ENCODE measurements at regions not wholly inside any gene's neighbourhood (a gene's known extent, or its start where the extent isn't known, plus 50 kb on each side); places are given as distances from the start of the nearest gene placed in this dataset.
A peak's percentile ranks its signal among the peaks of the same experiment; 100 is the strongest.

DNA sequence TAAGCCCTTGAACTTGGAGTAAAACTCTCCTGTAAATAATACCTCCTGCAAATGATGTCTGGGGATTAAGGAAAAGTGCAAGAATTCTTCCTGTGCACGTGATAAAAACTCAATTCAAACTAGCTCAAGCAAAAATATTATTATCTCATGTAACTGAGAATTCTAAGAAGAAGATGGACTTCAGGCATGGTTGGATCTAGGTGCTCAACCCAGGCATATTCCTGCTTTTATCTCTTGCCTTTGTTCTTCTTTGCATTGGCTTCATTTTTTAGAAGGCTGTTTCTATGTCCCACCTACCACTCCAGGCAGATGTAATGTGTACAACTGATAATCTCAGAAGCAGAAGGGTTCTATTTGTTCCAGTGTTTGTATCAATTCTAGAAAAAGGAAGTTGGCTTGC, 95.8 kb downstream of the DACT2 start:
- no peaks in the 10 kb centered on the region for H3K79me2 ChIP-seq (ENCODE audit: insufficient read depth, low read depth)
- no peak overlapping the region for H3K27ac ChIP-seq
- no peak overlapping the region for H3K9ac ChIP-seq
- H3K27me3 ChIP-seq (ENCODE audit: insufficient read depth, low read depth), result no peaks in the 10 kb centered on the region
- no peak overlapping the region for H3K4me3 ChIP-seq (IDR thresholded peaks at IDR 0.05; ENCODE audit: insufficient read depth, low read depth, low read length)
- no peak overlapping the region for H3K4me2 ChIP-seq
- H4K20me1 ChIP-seq (ENCODE audit: insufficient read depth), result no peaks in the 10 kb centered on the region
- no peak overlapping the region for H2AFZ ChIP-seq (ENCODE audit: low read depth)
- peaks cover 50% of the 10 kb centered on the region for H3K4me1 ChIP-seq (ENCODE audit: low read depth, poor library complexity, severe bottlenecking)
- no peaks in the 10 kb centered on the region for H3K36me3 ChIP-seq (ENCODE audit: insufficient read depth)
- TF ChIP-seq, protein P1, sequence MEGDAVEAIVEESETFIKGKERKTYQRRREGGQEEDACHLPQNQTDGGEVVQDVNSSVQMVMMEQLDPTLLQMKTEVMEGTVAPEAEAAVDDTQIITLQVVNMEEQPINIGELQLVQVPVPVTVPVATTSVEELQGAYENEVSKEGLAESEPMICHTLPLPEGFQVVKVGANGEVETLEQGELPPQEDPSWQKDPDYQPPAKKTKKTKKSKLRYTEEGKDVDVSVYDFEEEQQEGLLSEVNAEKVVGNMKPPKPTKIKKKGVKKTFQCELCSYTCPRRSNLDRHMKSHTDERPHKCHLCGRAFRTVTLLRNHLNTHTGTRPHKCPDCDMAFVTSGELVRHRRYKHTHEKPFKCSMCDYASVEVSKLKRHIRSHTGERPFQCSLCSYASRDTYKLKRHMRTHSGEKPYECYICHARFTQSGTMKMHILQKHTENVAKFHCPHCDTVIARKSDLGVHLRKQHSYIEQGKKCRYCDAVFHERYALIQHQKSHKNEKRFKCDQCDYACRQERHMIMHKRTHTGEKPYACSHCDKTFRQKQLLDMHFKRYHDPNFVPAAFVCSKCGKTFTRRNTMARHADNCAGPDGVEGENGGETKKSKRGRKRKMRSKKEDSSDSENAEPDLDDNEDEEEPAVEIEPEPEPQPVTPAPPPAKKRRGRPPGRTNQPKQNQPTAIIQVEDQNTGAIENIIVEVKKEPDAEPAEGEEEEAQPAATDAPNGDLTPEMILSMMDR (conservative IDR thresholded peaks at IDR 0.05; ENCODE audit: low read depth, low read length), result no peak

DNA sequence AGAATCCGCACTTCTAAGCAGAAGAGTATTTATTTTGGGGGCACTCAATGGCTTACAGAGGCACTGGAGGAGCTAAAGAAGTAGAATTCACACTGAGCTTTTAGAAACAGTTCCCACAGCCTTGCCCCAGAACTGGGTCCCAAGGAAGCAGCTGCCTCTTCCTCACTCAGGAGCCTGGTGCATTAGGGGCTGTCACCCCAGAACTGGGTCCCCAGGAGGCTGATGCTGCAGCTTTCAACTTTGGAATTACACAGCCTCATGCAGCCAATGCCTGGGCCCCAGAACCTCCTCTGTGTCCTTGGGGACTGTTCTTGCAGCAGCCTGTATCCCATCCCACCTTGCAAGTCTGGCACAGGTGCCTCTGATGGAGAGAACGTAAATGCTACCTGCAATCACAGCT, 96.4 kb downstream of the DACT2 start:
- TF ChIP-seq, protein P1 (conservative IDR thresholded peaks at IDR 0.05; ENCODE audit: low read depth, low read length), result no peak
- no peak overlapping the region for H3K4me2 ChIP-seq

GRCh38 chr6:168222115-168223043, 97.2 kb downstream of the DACT2 start:
- H3K4me1 ChIP-seq (ENCODE audit: low read depth, poor library complexity, severe bottlenecking), result peaks cover 64% of the 10 kb centered on the region
- no peak overlapping the region for H2AFZ ChIP-seq (ENCODE audit: low read depth)
- no peak overlapping the region for H3K27ac ChIP-seq
- no peaks in the 10 kb centered on the region for H3K79me2 ChIP-seq (ENCODE audit: insufficient read depth, low read depth)
- H3K27me3 ChIP-seq (ENCODE audit: insufficient read depth, low read depth), result no peaks in the 10 kb centered on the region
- TF ChIP-seq, protein P1 (conservative IDR thresholded peaks at IDR 0.05; ENCODE audit: low read depth, low read length), result no peak
- no peak overlapping the region for H3K4me3 ChIP-seq (IDR thresholded peaks at IDR 0.05; ENCODE audit: insufficient read depth, low read depth, low read length)
- H3K36me3 ChIP-seq (ENCODE audit: insufficient read depth), result no peaks in the 10 kb centered on the region
- H4K20me1 ChIP-seq (ENCODE audit: insufficient read depth), result no peaks in the 10 kb centered on the region
- no peak overlapping the region; the same call in 1 of the 2 replicates for H3K4me2 ChIP-seq
- H3K9ac ChIP-seq, result no peak overlapping the region

More for the DNA sequence above, 96.4 kb downstream of the DACT2 start:
- no peaks in the 10 kb centered on the region for H4K20me1 ChIP-seq (ENCODE audit: insufficient read depth)
- no peak overlapping the region for H2AFZ ChIP-seq (ENCODE audit: low read depth)
- no peaks in the 10 kb centered on the region for H3K79me2 ChIP-seq (ENCODE audit: insufficient read depth, low read depth)
- no peak overlapping the region for H3K9ac ChIP-seq
- H3K36me3 ChIP-seq (ENCODE audit: insufficient read depth), result no peaks in the 10 kb centered on the region
- no peak overlapping the region for H3K4me3 ChIP-seq (IDR thresholded peaks at IDR 0.05; ENCODE audit: insufficient read depth, low read depth, low read length)
- no peaks in the 10 kb centered on the region for H3K27me3 ChIP-seq (ENCODE audit: insufficient read depth, low read depth)
- peaks cover 56% of the 10 kb centered on the region for H3K4me1 ChIP-seq (ENCODE audit: low read depth, poor library complexity, severe bottlenecking)
- H3K27ac ChIP-seq, result no peak overlapping the region

GRCh38 chr6:168221497-168222079, 98.0 kb downstream of the DACT2 start:
- H3K4me1 ChIP-seq (ENCODE audit: low read depth, poor library complexity, severe bottlenecking), result peaks cover 62% of the 10 kb centered on the region
- no peak overlapping the region for H3K9ac ChIP-seq
- TF ChIP-seq, protein P1 (conservative IDR thresholded peaks at IDR 0.05; ENCODE audit: low read depth, low read length), result no peak
- H2AFZ ChIP-seq (ENCODE audit: low read depth), result no peak overlapping the region
- H4K20me1 ChIP-seq (ENCODE audit: insufficient read depth), result no peaks in the 10 kb centered on the region
- peak overlapping the region; percentile 67 for H3K4me2 ChIP-seq
- no peaks in the 10 kb centered on the region for H3K36me3 ChIP-seq (ENCODE audit: insufficient read depth)
- H3K27ac ChIP-seq, result peak overlapping the region; percentile 14; the same call in 1 of the 2 replicates
- H3K79me2 ChIP-seq (ENCODE audit: insufficient read depth, low read depth), result no peaks in the 10 kb centered on the region
- H3K27me3 ChIP-seq (ENCODE audit: insufficient read depth, low read depth), result no peaks in the 10 kb centered on the region
- H3K4me3 ChIP-seq (IDR thresholded peaks at IDR 0.05; ENCODE audit: insufficient read depth, low read depth, low read length), result no peak overlapping the region
